Muscle layer of duodenum (tissue), 2 donors: ENCODE measurements at regions not wholly inside any gene's neighbourhood (a gene's known extent, or its start where the extent isn't known, plus 50 kb on each side); places are given as distances from the start of the nearest gene placed in this dataset.
"Not testable (repeated sequence)": the region's sequence is repeated elsewhere in the genome, so short reads cannot be mapped to it uniquely, and the experiment has no call there.

Experiments used
- H3K27ac ChIP-seq: one replicate; pipeline ENCODE4 v1.7.0; 2013; ENCODE audit warnings: mild to moderate bottlenecking, low read length
- H3K27me3 ChIP-seq: one replicate; pipeline ENCODE4 v1.7.0; 2013; ENCODE audit warnings: low read depth, mild to moderate bottlenecking, control low read depth, low read length
- H3K36me3 ChIP-seq, 2 donors: one replicate each; pipeline ENCODE4 v1.7.0; 2013; ENCODE audit warnings: low read length in 2 of 2, control low read depth in 1 of 2, mild to moderate bottlenecking in 1 of 2; ENCODE audit not compliant: insufficient read depth in 2 of 2, control insufficient read depth in 1 of 2
- H3K4me1 ChIP-seq, 2 donors: one replicate each; pipeline ENCODE4 v1.7.0; 2013; ENCODE audit warnings: low read length in 2 of 2, mild to moderate bottlenecking in 2 of 2, control low read depth in 1 of 2, moderate library complexity in 1 of 2; ENCODE audit not compliant: insufficient read depth in 2 of 2, control insufficient read depth in 1 of 2
- H3K4me3 ChIP-seq, 2 donors: one replicate each; pipeline ENCODE4 v1.7.0; 2013; ENCODE audit warnings: low read length in 2 of 2, low read depth in 1 of 2, mild to moderate bottlenecking in 1 of 2
- H3K9me3 ChIP-seq, 2 donors: one replicate each; pipeline ENCODE4 v1.7.0; 2013; ENCODE audit warnings: low read length in 2 of 2, control low read depth in 1 of 2, mild to moderate bottlenecking in 1 of 2; ENCODE audit not compliant: control insufficient read depth in 1 of 2
- donor health status: healthy.

DNA sequence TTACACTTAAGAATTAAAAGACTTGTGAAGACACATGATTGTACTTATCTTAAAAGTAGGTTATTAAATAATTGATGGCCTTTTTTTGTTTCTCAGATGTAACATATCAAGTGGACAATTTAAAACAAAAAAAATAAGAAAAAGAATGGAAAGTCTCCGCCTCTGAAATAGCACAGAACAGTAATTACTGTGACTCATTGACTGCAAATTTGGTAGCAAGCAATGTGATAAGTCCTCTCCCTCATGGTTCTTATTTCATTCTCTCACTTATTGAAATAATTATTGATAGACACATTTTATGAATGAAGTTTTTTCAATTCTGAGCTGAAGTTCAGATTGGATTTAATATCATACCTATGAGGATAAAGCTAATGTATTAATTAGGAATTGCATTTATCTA, 717.9 kb upstream of the LUZP2 start:
- Histone ChIP-seq H3K36me3 (no peaks in the 10 kb centered on the region), H3K4me1 (no peaks in the 10 kb centered on the region), H3K27ac (no peak overlapping the region), H3K4me3 (no peak overlapping the region), H3K9me3 (no peaks in the 10 kb centered on the region), H3K27me3 (no peaks in the 10 kb centered on the region)

- no peaks in the 10 kb centered on the region for H3K27me3 ChIP-seq
- H3K4me3 ChIP-seq: no peak overlapping the region
- H3K9me3 ChIP-seq: no peaks in the 10 kb centered on the region
- no peaks in the 10 kb centered on the region for H3K36me3 ChIP-seq
- H3K4me1 ChIP-seq: no peaks in the 10 kb centered on the region
- H3K27ac ChIP-seq: no peak overlapping the region
Measured at GRCh38 chr11:23780231-23780630, 716.6 kb upstream of the LUZP2 start.

- no peaks in the 10 kb centered on the region for H3K36me3 ChIP-seq
- H3K27ac ChIP-seq: no peak overlapping the region
- no peaks in the 10 kb centered on the region for H3K9me3 ChIP-seq
- no peak overlapping the region for H3K4me3 ChIP-seq
- H3K27me3 ChIP-seq: no peaks in the 10 kb centered on the region
- H3K4me1 ChIP-seq: no peaks in the 10 kb centered on the region
Measured at GRCh38 chr11:23781803-23782560, 714.9 kb upstream of the LUZP2 start.

- not testable (repeated sequence) for H3K9me3 ChIP-seq, H3K27ac ChIP-seq, H3K4me3 ChIP-seq, H3K27me3 ChIP-seq, H3K4me1 ChIP-seq, H3K36me3 ChIP-seq
Measured at GRCh38 chr11:23786974-23787373, 709.9 kb upstream of the LUZP2 start.

GRCh38 chr11:23789200-23789853, 707.5 kb upstream of the LUZP2 start:
- H3K36me3 ChIP-seq: no peaks in the 10 kb centered on the region

DNA sequence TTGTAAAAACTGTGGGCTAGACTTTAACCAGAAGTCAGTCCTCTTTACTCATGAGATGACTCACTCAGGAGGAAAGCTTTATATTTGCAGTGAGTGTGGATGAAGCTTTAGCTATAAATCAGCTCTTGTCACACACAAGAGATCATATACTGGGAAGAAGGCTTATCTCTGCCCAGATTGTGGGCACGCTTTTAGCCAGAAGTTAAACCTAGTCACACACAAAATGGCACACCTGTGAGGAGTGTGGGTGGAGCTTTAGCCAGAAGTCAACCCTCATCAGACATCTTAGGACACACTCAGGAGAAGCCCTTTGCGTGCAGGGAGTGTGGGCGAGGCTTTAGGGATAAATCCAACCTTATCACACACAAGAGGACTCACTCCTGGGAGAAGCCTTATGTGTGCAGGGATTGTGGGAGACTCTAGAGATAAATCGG, 706.9 kb upstream of the LUZP2 start:
- Histone ChIP-seq H3K27ac (no peak overlapping the region), H3K27me3 (no peaks in the 10 kb centered on the region), H3K36me3 (no peaks in the 10 kb centered on the region), H3K4me3 (no peak overlapping the region), H3K4me1 (no peaks in the 10 kb centered on the region), H3K9me3 (no peaks in the 10 kb centered on the region)

More at GRCh38 chr11:23789200-23789853, 707.5 kb upstream of the LUZP2 start:
- no peaks in the 10 kb centered on the region for H3K4me1 ChIP-seq
- H3K9me3 ChIP-seq: no peaks in the 10 kb centered on the region
- no peaks in the 10 kb centered on the region for H3K27me3 ChIP-seq
- no peak overlapping the region for H3K27ac ChIP-seq
- no peak overlapping the region for H3K4me3 ChIP-seq

DNA sequence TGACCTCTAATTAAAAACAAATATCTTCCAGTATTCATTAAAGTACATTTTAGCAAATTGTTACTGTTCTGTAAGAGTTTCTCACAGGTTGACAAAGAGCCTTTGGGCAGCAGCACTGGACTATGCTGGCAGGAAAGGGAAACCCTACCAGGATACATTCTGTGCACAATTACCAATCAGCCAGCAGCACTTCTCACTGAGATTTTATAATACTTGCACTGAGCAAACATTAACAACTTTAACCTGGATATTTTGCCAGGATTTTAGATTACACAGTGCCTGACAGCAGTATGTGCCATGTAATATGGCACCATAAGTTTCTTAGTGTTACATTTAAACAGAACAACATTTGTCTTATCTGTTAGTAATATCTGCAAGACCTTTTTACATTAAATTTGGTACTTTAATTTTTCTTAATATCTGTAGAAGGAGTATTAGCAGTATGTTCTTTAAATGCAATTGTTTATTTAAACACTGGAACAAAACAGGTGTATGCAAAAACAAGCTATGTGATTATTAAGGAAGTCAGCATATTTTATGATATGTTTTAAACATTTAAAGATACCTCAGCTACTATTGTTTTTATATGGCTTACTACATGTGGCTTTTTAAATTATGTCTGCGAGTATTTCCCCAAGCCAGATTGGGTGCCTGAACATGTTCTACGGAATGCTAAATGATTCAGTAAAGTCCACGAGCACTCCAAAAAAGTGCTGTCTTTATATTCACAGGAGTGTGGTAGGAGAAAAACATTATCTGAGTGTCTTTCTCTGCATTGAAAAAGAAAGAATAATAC, 699.0 kb upstream of the LUZP2 start:
- Histone ChIP-seq H3K9me3 (no peaks in the 10 kb centered on the region), H3K36me3 (no peaks in the 10 kb centered on the region), H3K4me1 (no peaks in the 10 kb centered on the region), H3K27ac (no peak overlapping the region), H3K4me3 (no peak overlapping the region), H3K27me3 (no peaks in the 10 kb centered on the region)

DNA sequence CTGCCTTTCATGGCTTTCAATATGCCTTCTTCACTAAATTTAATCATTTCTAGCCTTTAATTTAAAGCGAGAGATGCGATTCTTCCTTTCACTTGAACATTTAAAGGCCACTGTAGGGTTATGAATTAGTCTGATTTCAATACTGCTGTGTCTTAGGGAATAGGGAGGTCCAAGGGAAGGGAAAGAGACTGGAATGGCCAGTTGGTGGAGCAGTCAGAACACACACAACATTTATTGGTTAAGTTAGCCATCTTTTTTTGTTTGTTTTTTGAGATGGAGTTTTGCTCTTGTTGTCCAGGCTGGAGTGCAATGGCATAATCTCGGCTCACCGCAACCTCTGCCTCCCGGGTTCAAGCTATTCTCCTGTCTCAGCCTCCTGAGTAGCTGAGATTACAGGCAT, 662.5 kb upstream of the LUZP2 start:
- H3K27ac ChIP-seq, H3K36me3 ChIP-seq, H3K27me3 ChIP-seq: not testable (repeated sequence)

DNA sequence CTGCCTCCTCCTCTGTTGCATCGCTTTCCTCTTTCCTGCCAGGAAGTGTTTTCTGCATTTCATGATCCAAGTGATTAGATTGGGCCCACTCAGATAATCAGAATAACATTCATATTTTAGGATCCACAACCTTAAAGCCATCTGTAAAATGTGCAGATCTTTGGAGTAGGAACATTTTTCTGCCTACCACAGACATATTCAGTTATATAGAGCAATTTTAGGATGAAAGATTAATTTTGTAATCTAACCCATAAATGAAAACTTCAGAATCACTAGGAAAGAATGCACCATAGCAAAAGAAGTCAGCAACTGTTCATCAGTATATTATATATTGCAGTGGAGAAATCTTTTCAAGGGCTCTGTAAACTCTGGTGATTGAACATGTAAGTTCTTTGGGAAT, 659.9 kb upstream of the LUZP2 start:
- Histone ChIP-seq H3K9me3 (no peaks in the 10 kb centered on the region), H3K27ac (no peak overlapping the region), H3K4me1 (no peaks in the 10 kb centered on the region), H3K36me3 (no peaks in the 10 kb centered on the region), H3K27me3 (no peaks in the 10 kb centered on the region), H3K4me3 (no peak overlapping the region)

More for the DNA sequence above, 662.5 kb upstream of the LUZP2 start:
- not testable (repeated sequence) for H3K4me1 ChIP-seq, H3K9me3 ChIP-seq, H3K4me3 ChIP-seq

GRCh38 chr11:23840872-23841271, 656.0 kb upstream of the LUZP2 start:
- no peak overlapping the region for H3K4me3 ChIP-seq
- no peaks in the 10 kb centered on the region for H3K36me3 ChIP-seq
- no peaks in the 10 kb centered on the region for H3K27me3 ChIP-seq
- no peaks in the 10 kb centered on the region for H3K9me3 ChIP-seq
- H3K27ac ChIP-seq: no peak overlapping the region
- H3K4me1 ChIP-seq: no peaks in the 10 kb centered on the region

DNA sequence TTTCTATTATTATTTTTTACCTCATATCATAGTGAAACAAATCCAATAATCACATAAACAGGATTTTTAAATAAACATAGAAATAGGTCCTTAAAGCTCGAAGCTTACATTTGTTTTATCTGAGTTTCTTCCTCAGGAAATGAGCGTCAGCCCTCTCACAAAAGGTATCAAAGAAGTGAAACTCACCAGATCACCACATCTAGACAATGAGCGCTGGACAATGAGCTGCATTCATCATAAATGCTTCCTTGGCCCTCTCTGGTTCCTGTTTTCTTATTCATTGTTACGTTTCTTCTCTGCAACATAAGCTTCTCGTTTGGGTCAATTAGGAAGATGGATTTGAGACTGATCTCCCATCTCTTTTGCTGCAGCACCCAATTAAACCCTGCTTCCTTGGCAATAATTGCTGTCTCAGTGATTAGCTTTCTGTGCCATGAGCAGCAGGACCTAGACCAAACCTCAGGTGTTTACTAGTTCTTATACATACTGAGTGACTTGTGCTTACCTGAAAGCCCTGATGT, 649.9 kb upstream of the LUZP2 start:
- no peak overlapping the region for H3K4me3 ChIP-seq
- H3K4me1 ChIP-seq: no peaks in the 10 kb centered on the region
- no peak overlapping the region for H3K27ac ChIP-seq
- no peaks in the 10 kb centered on the region for H3K36me3 ChIP-seq
- no peaks in the 10 kb centered on the region for H3K9me3 ChIP-seq
- H3K27me3 ChIP-seq: no peaks in the 10 kb centered on the region
